PFSK-1 (cell line): ENCODE measurements at regions not wholly inside any gene's neighbourhood (a gene's known extent, or its start where the extent isn't known, plus 50 kb on each side); places are given as distances from the start of the nearest gene placed in this dataset.

Experiments
- FOXP2 ChIP-seq: optimal IDR thresholded peaks from 2 replicates; pipeline ENCODE3; 2011; ENCODE audit warnings: borderline replicate concordance, control low read depth, inconsistent platforms; ENCODE audit not compliant: insufficient read depth; ENCODE audit errors: extremely low read length, extremely low read depth
- POLR2AphosphoS5 ChIP-seq: IDR thresholded peaks from 2 replicates; pipeline ENCODE4 v1.6.1; 2012; ENCODE audit warnings: low read depth, mild to moderate bottlenecking, control low read depth, low read length, moderate library complexity
- SIN3A ChIP-seq: IDR thresholded peaks from 2 replicates; pipeline ENCODE4 v1.6.1; 2012; ENCODE audit warnings: mild to moderate bottlenecking, low read length, moderate library complexity, borderline replicate concordance; ENCODE audit not compliant: insufficient read depth
- TAF1 ChIP-seq: IDR thresholded peaks from 2 replicates; pipeline ENCODE4 v1.6.1; 2012; ENCODE audit warnings: low read length, control low read depth, borderline replicate concordance; ENCODE audit not compliant: insufficient read depth
- TF ChIP-seq, protein P1 (sequence below), 2 experiments: IDR thresholded peaks; 2 replicates each; pipeline versions ENCODE4 v1.6.1 to v1.8.0; 2011 to 2012; ENCODE audit warnings: low read depth in 2 of 2, low read length in 2 of 2, control low read depth in 1 of 2, inconsistent platforms in 1 of 2, mild to moderate bottlenecking in 1 of 2, moderate library complexity in 1 of 2; ENCODE audit not compliant: insufficient read depth in 1 of 2

DNA sequence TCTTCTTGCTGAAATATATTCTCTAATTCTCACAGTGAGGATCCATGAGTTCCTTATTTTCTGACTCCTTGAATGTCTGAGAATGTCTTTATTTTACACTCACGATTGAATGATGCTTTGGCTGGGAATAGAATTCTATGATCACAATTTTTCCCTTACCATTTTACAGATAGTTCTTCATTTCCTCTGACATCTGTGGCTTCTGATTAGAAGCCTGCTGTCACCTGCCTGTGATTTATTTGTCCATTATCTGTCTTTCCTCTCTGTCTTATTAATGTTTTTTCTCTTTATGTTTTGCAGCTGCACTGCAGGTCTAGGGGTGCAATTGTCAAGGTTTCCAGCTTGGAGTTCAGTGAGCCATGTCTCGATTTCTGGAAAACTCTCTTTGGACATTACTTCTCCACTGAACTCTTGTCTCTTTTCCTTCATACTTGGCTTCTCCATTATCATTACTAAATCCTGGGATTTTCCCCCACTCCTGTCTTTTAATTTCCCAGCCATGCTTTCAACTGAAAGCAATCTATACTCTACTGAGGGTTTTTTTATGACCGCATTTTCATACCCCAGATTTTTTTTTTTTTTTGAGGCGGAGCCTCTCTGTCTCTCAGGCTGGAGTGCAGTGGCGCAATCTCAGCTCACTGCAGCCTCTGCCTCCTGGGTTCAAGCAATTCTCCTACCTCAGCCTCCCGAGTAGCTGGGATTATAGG, 85.8 kb upstream of the PRNP start:
- TF ChIP-seq SIN3A, result no peak
- no peak for TF ChIP-seq FOXP2
- no peak for TF ChIP-seq POLR2AphosphoS5
- no peak for TF ChIP-seq TAF1
- TF ChIP-seq, protein P1, sequence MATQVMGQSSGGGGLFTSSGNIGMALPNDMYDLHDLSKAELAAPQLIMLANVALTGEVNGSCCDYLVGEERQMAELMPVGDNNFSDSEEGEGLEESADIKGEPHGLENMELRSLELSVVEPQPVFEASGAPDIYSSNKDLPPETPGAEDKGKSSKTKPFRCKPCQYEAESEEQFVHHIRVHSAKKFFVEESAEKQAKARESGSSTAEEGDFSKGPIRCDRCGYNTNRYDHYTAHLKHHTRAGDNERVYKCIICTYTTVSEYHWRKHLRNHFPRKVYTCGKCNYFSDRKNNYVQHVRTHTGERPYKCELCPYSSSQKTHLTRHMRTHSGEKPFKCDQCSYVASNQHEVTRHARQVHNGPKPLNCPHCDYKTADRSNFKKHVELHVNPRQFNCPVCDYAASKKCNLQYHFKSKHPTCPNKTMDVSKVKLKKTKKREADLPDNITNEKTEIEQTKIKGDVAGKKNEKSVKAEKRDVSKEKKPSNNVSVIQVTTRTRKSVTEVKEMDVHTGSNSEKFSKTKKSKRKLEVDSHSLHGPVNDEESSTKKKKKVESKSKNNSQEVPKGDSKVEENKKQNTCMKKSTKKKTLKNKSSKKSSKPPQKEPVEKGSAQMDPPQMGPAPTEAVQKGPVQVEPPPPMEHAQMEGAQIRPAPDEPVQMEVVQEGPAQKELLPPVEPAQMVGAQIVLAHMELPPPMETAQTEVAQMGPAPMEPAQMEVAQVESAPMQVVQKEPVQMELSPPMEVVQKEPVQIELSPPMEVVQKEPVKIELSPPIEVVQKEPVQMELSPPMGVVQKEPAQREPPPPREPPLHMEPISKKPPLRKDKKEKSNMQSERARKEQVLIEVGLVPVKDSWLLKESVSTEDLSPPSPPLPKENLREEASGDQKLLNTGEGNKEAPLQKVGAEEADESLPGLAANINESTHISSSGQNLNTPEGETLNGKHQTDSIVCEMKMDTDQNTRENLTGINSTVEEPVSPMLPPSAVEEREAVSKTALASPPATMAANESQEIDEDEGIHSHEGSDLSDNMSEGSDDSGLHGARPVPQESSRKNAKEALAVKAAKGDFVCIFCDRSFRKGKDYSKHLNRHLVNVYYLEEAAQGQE (IDR thresholded peaks at IDR 0.05; ENCODE audit: insufficient read depth in 1 of 2, low read depth in 2 of 2, low read length in 2 of 2), result no peak

DNA sequence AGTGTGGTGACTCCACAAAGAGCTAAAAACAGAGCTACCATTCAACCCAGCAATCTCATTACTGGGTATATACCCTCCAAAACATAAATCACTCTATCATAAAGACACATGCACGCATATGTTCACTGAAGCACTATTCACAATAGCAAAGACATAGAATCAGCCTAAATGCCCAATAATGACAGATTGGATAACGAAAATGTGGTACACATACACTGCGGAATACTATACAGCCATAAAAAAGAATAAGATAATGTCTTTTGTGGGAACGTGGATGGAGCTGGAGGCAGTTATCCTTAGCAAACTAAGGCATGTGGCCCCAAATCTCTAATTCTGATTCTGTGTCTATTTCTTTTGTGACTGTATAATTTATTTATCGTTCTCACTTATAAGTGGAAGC, 89.0 kb upstream of the PRNP start:
- TF ChIP-seq POLR2AphosphoS5 (no peak), SIN3A (no peak), TAF1 (no peak), FOXP2 (no peak)
- TF ChIP-seq, protein P1 (IDR thresholded peaks at IDR 0.05; ENCODE audit: insufficient read depth in 1 of 2, low read depth in 2 of 2, low read length in 2 of 2), result no peak

DNA sequence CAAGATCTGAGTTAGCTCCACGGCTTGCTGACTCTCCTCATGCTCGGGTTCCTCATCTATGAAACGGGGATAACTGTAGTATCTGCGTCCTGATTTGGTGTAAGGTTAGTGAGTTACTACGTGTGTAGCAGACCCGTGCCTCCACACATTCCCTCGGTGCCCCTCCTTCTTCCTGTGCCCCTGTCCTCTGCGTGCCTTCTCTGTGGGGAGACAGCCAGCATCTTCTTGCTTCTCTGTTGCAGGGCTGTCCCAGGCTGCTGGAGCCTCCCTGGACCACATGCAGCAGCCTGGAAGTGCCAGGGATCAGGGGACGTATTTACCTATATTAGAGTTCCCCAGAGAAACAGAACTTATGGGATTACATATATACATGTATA, 93.1 kb upstream of the PRNP start:
- TF ChIP-seq, protein P1 (IDR thresholded peaks at IDR 0.05; ENCODE audit: insufficient read depth in 1 of 2, low read depth in 2 of 2, low read length in 2 of 2), result no peak
- TF ChIP-seq SIN3A (no peak), TAF1 (no peak), POLR2AphosphoS5 (no peak), FOXP2 (no peak)

DNA sequence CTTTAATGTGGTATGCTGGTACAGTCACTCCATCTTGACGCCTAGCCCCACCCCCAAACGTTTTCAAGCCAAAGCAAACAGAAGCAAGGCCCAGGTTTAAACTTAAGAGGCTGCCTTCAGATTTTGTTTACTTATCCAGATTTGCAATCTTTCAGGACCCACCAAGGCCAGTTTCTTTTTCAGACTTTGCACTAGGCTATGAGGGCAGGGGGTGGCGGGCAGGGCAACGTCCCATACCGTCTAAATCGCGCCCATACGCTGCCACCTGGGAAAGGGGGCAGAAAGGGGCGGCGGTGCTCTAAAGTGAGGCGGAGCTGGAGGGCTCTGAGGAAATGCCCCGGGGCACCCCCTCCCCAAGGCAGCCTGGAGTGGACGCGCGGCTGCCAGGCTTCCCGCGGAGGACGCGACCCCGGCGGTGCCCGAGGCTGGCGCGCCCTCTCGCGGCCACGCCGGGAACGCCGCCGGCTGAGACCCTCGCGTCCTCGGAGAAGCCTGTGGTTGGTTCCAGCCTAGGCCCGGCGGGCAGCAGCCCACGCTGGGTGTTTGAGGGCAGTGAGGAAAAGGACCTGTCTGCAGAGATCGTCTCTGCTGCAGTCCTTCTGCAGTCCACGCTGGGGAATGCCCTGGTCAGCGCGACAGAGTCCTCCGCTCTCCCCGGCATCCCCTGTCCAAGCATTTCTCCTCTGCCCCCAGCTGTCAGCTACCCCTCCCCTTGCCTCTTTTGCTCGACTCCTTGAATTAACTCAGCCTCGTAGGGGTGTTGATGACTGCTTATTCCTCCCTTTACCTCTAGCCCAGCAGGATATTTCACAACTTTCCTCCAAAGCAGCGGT, 93.7 kb upstream of the PRNP start:
- TF ChIP-seq SIN3A (no peak), FOXP2 (peak; percentile 90)
- TF ChIP-seq, protein P1 (IDR thresholded peaks at IDR 0.05; ENCODE audit: insufficient read depth in 1 of 2, low read depth in 2 of 2, low read length in 2 of 2), result 0 out of 4 replicates have a peak, but pooled peaks of 1 of the 2 experiments have one; percentile 32
